Esophagus squamous epithelium (tissue), 5 donors: ENCODE measurements at regions not wholly inside any gene's neighbourhood (a gene's known extent, or its start where the extent isn't known, plus 50 kb on each side); places are given as distances from the start of the nearest gene placed in this dataset.

Source experiments
- DNase-seq: peaks from one replicate; lab custom pipeline; 2025; lab: John Stamatoyannopoulos, UW
- H3K27ac ChIP-seq, 4 donors: fragments of 200-600 bp; sonication (generic); one replicate each; pipeline ENCODE4 v1.5.1; 2016 to 2019; ENCODE audit warnings: mild to moderate bottlenecking in 1 of 4
- H3K27me3 ChIP-seq, 4 donors: fragments of 200-600 bp; sonication (generic); 1 replicate in 3 of 4; 2 replicates in 1 of 4; pipeline versions ENCODE4 v1.5.1 to v1.6.0; 2017 to 2021; ENCODE audit warnings: antibody characterized with exemption in 1 of 4
- H3K36me3 ChIP-seq, 3 donors: fragments of 200-600 bp; sonication (generic); one replicate each; pipeline ENCODE4 v1.5.1; 2016 to 2019
- H3K4me1 ChIP-seq, 3 donors: fragments of 200-600 bp; sonication (generic); one replicate each; pipeline ENCODE4 v1.5.1; 2017 to 2019
- H3K4me3 ChIP-seq, 4 donors: fragments of 200-600 bp; sonication (generic); 1 replicate in 3 of 4; 2 replicates in 1 of 4; pipeline ENCODE4 v1.5.1; 2016 to 2019; ENCODE audit warnings: mild to moderate bottlenecking in 2 of 4, moderate library complexity in 1 of 4
- H3K9me3 ChIP-seq, 3 donors: fragments of 200-600 bp; sonication (generic); one replicate each; pipeline ENCODE4 v1.5.1; 2016 to 2019
- CTCF ChIP-seq, 6 experiments: fragments of 450-650 bp in 4 of 6; fragments of 200-600 bp in 2 of 6; sonication (generic) in 2 of 6; IDR thresholded peaks; one replicate each; pipeline ENCODE4 v1.5.1; 2016 to 2019; ENCODE audit warnings: antibody characterized with exemption in 6 of 6, mild to moderate bottlenecking in 4 of 6, moderate library complexity in 4 of 6
- POLR2A ChIP-seq, 4 donors: fragments of 450-650 bp; IDR thresholded peaks; one replicate each; pipeline ENCODE4 v1.6.1; 2017; ENCODE audit warnings: antibody characterized with exemption in 4 of 4, mild to moderate bottlenecking in 4 of 4, moderate library complexity in 3 of 4
- WGBS, 2 donors: methylation state at CpG; one replicate each; pipeline ENCODE4 v1.1.5; 2018; 5-methylcytosine and 5-hydroxymethylcytosine counted together
- intact Hi-C: fragments of 100-400 bp; cut with DNase I; formaldehyde crosslinking; loops from one replicate; pipeline ENCODE4 v1.15.0; 2022
- donor health status: DM: yes; HTN: yes; CAD: no.

GRCh38 chr5:155113888-155114287 lies 100.3 kb downstream of the KIF4B start:
- no peaks in the 10 kb centered on the region for H3K27me3 ChIP-seq
- no peak for DNase-seq
- no peaks in the 10 kb centered on the region for H3K4me1 ChIP-seq
- H3K27ac ChIP-seq: no peak overlapping the region
- TF ChIP-seq CTCF (IDR thresholded peaks at IDR 0.05) (no peak), POLR2A (IDR thresholded peaks at IDR 0.05) (no peak)
- H3K9me3 ChIP-seq: no peaks in the 10 kb centered on the region
- intact Hi-C loops: no loop called here
- no peaks in the 10 kb centered on the region for H3K36me3 ChIP-seq
- no peak overlapping the region for H3K4me3 ChIP-seq
- WGBS, 2 donors: 56 to 61% methylated on average over 3 of the region's 3 CpGs

- Histone ChIP-seq H3K27me3 (no peaks in the 10 kb centered on the region), H3K4me3 (no peak overlapping the region), H3K9me3 (no peaks in the 10 kb centered on the region), H3K27ac (no peak overlapping the region), H3K36me3 (no peaks in the 10 kb centered on the region), H3K4me1 (no peaks in the 10 kb centered on the region)
- 95 to 96% methylated on average over 4 of the region's 25 CpGs for WGBS, 2 donors
- no peak for DNase-seq
- no peak for TF ChIP-seq POLR2A (IDR thresholded peaks at IDR 0.05)
- no peak for TF ChIP-seq CTCF (IDR thresholded peaks at IDR 0.05)
- intact Hi-C loops: no loop called here
Observed at GRCh38 chr5:155114655-155115054, 101.1 kb downstream of the KIF4B start.

GRCh38 chr5:155116456-155117251 lies 103.1 kb downstream of the KIF4B start:
- Histone ChIP-seq H3K27me3 (peaks cover 0 to 3% (median 0%) of the 10 kb centered on the region in 4 donors), H3K36me3 (no peaks in the 10 kb centered on the region), H3K4me3 (no peak overlapping the region), H3K27ac (no peak overlapping the region), H3K9me3 (no peaks in the 10 kb centered on the region), H3K4me1 (no peaks in the 10 kb centered on the region)
- no peak for TF ChIP-seq CTCF (IDR thresholded peaks at IDR 0.05)
- no peak for TF ChIP-seq POLR2A (IDR thresholded peaks at IDR 0.05)
- 78 to 83% methylated on average over 13 of the region's 13 CpGs for WGBS, 2 donors
- intact Hi-C loops: no loop called here
- no peak for DNase-seq

GRCh38 chr5:155125551-155126095 lies 112.1 kb downstream of the KIF4B start:
- Histone ChIP-seq H3K4me1 (peaks cover 0 to 14% (median 0%) of the 10 kb centered on the region in 3 donors), H3K9me3 (no peaks in the 10 kb centered on the region), H3K4me3 (no peak overlapping the region), H3K36me3 (no peaks in the 10 kb centered on the region), H3K27ac (no peak overlapping the region), H3K27me3 (peaks cover 0 to 30% (median 0%) of the 10 kb centered on the region in 4 donors)
- no peak for TF ChIP-seq POLR2A (IDR thresholded peaks at IDR 0.05)
- TF ChIP-seq CTCF (IDR thresholded peaks at IDR 0.05): no peak
- no peak for DNase-seq
- intact Hi-C loops: no loop called here
- 41 to 44% methylated on average over 7 of the region's 7 CpGs for WGBS, 2 donors

GRCh38 chr5:155126573-155126972 lies 113.0 kb downstream of the KIF4B start:
- H3K36me3 ChIP-seq: no peaks in the 10 kb centered on the region
- H3K9me3 ChIP-seq: no peaks in the 10 kb centered on the region
- WGBS, 2 donors: 86 to 90% methylated on average over 3 of the region's 3 CpGs
- peaks cover 0 to 28% (median 0%) of the 10 kb centered on the region in 4 donors for H3K27me3 ChIP-seq
- H3K4me1 ChIP-seq: peaks cover 0 to 14% (median 0%) of the 10 kb centered on the region in 3 donors
- no peak overlapping the region for H3K4me3 ChIP-seq
- no peak for DNase-seq
- intact Hi-C loops: no loop called here
- H3K27ac ChIP-seq: no peak overlapping the region
- TF ChIP-seq POLR2A (IDR thresholded peaks at IDR 0.05) (no peak), CTCF (IDR thresholded peaks at IDR 0.05) (no peak)
